ENCODE measurements at regions not wholly inside any gene's neighbourhood (a gene's known extent, or its start where the extent isn't known, plus 50 kb on each side); places are given as distances from the start of the nearest gene placed in this dataset.

- no peaks in the 10 kb centered on the region for H3K4me1 ChIP-seq
- no peak overlapping the region for H3K27ac ChIP-seq
- intact Hi-C loops (cut with DNase I): no loop called here
- peaks cover 0 to 24% of the 10 kb centered on the region in 2 donors for H3K36me3 ChIP-seq (ENCODE audit: insufficient read depth in 1 of 2, low read depth in 1 of 2)
- H3K4me3 ChIP-seq: no peak overlapping the region
- ATAC-seq (no peak), DNase-seq (no peak)
- TF ChIP-seq CTCF (IDR thresholded peaks at IDR 0.05): no peak
- H3K9me3 ChIP-seq: no peaks in the 10 kb centered on the region
- H3K27me3 ChIP-seq (ENCODE audit: insufficient read depth in 3 of 3, low read length in 2 of 3): no peaks in the 10 kb centered on the region
- 60 to 85% (median 82%) methylated on average over 3 of the region's 3 CpGs for WGBS, 3 donors
These were observed 56.3 kb upstream of the GRK3 start for GRCh38 chr22:25508161-25508560.

- intact Hi-C loops (cut with DNase I): no loop called here
- H3K4me1 ChIP-seq: no peaks in the 10 kb centered on the region
- H3K9me3 ChIP-seq: no peaks in the 10 kb centered on the region
- no peak overlapping the region for H3K4me3 ChIP-seq
- no peak for TF ChIP-seq CTCF (IDR thresholded peaks at IDR 0.05)
- no peak for DNase-seq
- H3K27me3 ChIP-seq (ENCODE audit: insufficient read depth in 3 of 3, low read length in 2 of 3): no peaks in the 10 kb centered on the region
- H3K36me3 ChIP-seq (ENCODE audit: insufficient read depth in 1 of 2, low read depth in 1 of 2): peaks cover 0 to 24% of the 10 kb centered on the region in 2 donors
- no peak for ATAC-seq
- WGBS, 3 donors: 64 to 81% (median 73%) methylated on average over 5 of the region's 5 CpGs
- H3K27ac ChIP-seq: no peak overlapping the region
These were observed 55.6 kb upstream of the GRK3 start for GRCh38 chr22:25508761-25509321.

GRCh38 chr22:25509374-25509791 lies 55.1 kb upstream of the GRK3 start:
- no peak for TF ChIP-seq CTCF (IDR thresholded peaks at IDR 0.05)
- intact Hi-C loops (cut with DNase I): no loop called here
- Histone ChIP-seq H3K4me3 (no peak overlapping the region), H3K4me1 (no peaks in the 10 kb centered on the region), H3K9me3 (no peaks in the 10 kb centered on the region), H3K36me3 (ENCODE audit: insufficient read depth in 1 of 2, low read depth in 1 of 2) (peaks cover 0 to 24% of the 10 kb centered on the region in 2 donors), H3K27ac (no peak overlapping the region), H3K27me3 (ENCODE audit: insufficient read depth in 3 of 3, low read length in 2 of 3) (no peaks in the 10 kb centered on the region)
- DNase-seq: no peak
- 29 to 47% (median 44%) methylated on average over 5 of the region's 5 CpGs for WGBS, 3 donors
- ATAC-seq: no peak

- DNase-seq: no peak
- no peak overlapping the region for H3K4me3 ChIP-seq
- no peaks in the 10 kb centered on the region for H3K9me3 ChIP-seq
- peaks cover 0 to 24% of the 10 kb centered on the region in 2 donors for H3K36me3 ChIP-seq (ENCODE audit: insufficient read depth in 1 of 2, low read depth in 1 of 2)
- H3K4me1 ChIP-seq: no peaks in the 10 kb centered on the region
- no peak for ATAC-seq
- intact Hi-C loops (cut with DNase I): no loop called here
- WGBS, 3 donors: 64 to 91% (median 76%) methylated on average over 3 of the region's 3 CpGs
- no peaks in the 10 kb centered on the region for H3K27me3 ChIP-seq (ENCODE audit: insufficient read depth in 3 of 3, low read length in 2 of 3)
- no peak overlapping the region for H3K27ac ChIP-seq
- no peak for TF ChIP-seq CTCF (IDR thresholded peaks at IDR 0.05)
These were observed 53.6 kb upstream of the GRK3 start for GRCh38 chr22:25510876-25511275.

- Histone ChIP-seq H3K4me1 (no peaks in the 10 kb centered on the region), H3K27me3 (ENCODE audit: insufficient read depth in 3 of 3, low read length in 2 of 3) (no peaks in the 10 kb centered on the region), H3K36me3 (ENCODE audit: insufficient read depth in 1 of 2, low read depth in 1 of 2) (peaks cover 0 to 24% of the 10 kb centered on the region in 2 donors), H3K27ac (no peak overlapping the region), H3K4me3 (no peak overlapping the region), H3K9me3 (no peaks in the 10 kb centered on the region)
- intact Hi-C loops (cut with DNase I): no loop called here
- no peak for TF ChIP-seq CTCF (IDR thresholded peaks at IDR 0.05)
- no peak for ATAC-seq
- no peak for DNase-seq
- 89 to 93% (median 90%) methylated on average over 3 of the region's 3 CpGs for WGBS, 3 donors
These were observed 52.8 kb upstream of the GRK3 start for GRCh38 chr22:25511725-25512124.
